ENCODE measurements at regions not wholly inside any gene's neighbourhood (a gene's known extent, or its start where the extent isn't known, plus 50 kb on each side); places are given as distances from the start of the nearest gene placed in this dataset.

- ATAC-seq, result no peak
- 71 to 77% methylated on average over 2 of the region's 2 CpGs for WGBS, 2 donors
- intact Hi-C loops (cut with DNase I), result loop anchor here in 1 of 10 donors (10.0 kb wide), 1 partner anchor 1474 kb away; no protein-coding TSS in a partner anchor
Measured at GRCh38 chr1:14148526-14148925, 448.5 kb downstream of the PRDM2 start.

DNA sequence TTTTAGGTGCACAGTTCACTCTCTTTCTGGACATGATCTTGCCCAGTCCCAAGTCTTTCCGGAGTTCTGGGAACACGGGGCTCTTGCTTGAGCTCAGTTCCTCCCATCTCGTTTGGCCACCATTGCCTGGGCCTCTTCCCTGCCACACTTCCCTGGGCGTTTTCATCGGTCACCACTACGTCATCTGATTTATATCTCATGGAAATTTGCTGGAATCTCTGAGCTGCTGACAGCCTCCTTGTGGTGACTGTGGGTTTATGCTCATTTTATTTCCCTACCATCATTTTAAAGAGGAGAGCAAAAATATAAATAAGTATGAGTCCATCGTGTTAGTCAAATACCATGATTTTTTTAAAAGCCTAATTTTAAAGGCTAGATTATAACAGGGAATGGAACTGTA lies 449.1 kb upstream of the KAZN start:
- H3K4me1 ChIP-seq, result no peaks in the 10 kb centered on the region
- intact Hi-C loops (cut with DNase I), result loop anchor here in 1 of 10 donors (10.0 kb wide), 1 partner anchor 1475 kb away; no protein-coding TSS in a partner anchor
- 70 to 77% methylated on average over 7 of the region's 7 CpGs for WGBS, 2 donors
- no peak overlapping the region for H3K27ac ChIP-seq
- no peak for ATAC-seq
- no peaks in the 10 kb centered on the region for H3K36me3 ChIP-seq
- H3K9me3 ChIP-seq, result peaks cover 0 to 12% (median 0%) of the 10 kb centered on the region in 11 donors
- TF ChIP-seq, protein P1, sequence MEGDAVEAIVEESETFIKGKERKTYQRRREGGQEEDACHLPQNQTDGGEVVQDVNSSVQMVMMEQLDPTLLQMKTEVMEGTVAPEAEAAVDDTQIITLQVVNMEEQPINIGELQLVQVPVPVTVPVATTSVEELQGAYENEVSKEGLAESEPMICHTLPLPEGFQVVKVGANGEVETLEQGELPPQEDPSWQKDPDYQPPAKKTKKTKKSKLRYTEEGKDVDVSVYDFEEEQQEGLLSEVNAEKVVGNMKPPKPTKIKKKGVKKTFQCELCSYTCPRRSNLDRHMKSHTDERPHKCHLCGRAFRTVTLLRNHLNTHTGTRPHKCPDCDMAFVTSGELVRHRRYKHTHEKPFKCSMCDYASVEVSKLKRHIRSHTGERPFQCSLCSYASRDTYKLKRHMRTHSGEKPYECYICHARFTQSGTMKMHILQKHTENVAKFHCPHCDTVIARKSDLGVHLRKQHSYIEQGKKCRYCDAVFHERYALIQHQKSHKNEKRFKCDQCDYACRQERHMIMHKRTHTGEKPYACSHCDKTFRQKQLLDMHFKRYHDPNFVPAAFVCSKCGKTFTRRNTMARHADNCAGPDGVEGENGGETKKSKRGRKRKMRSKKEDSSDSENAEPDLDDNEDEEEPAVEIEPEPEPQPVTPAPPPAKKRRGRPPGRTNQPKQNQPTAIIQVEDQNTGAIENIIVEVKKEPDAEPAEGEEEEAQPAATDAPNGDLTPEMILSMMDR (IDR thresholded peaks at IDR 0.05), result no peak
- DNase-seq, result no peak
- H3K4me3 ChIP-seq, result no peak overlapping the region
- no peaks in the 10 kb centered on the region for H3K27me3 ChIP-seq

More at GRCh38 chr1:14148526-14148925, 448.5 kb downstream of the PRDM2 start:
- DNase-seq, result no peak
- Histone ChIP-seq H3K27me3 (no peaks in the 10 kb centered on the region), H3K27ac (no peak overlapping the region), H3K36me3 (no peaks in the 10 kb centered on the region), H3K4me1 (no peaks in the 10 kb centered on the region), H3K4me3 (no peak overlapping the region), H3K9me3 (peaks cover 0 to 3% (median 0%) of the 10 kb centered on the region in 11 donors)
- TF ChIP-seq, protein P1 (IDR thresholded peaks at IDR 0.05), result no peak

DNA sequence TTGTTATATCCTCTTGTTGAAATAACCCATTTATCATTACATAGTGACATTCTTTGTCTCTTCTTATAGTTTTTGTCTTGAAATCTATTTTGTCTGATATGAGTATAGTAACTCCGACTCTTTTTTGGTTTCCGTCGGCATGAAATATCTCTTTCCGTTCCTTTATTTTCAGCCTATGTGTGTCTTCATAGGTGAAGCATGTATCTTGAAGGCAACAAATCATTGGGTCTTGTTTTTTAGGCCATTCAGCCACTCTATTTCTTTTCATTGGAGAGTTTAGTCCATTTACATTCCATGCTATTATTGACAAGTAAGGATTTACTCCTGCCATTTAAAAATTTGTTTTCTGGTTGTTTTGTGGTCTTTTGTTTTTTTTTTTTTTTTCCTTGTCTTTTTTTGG lies 441.9 kb upstream of the KAZN start:
- H3K27me3 ChIP-seq, result no peaks in the 10 kb centered on the region
- 95 to 97% methylated on average over 4 of the region's 4 CpGs for WGBS, 2 donors
- intact Hi-C loops (cut with DNase I), result no loop called here
- no peaks in the 10 kb centered on the region for H3K36me3 ChIP-seq
- DNase-seq (no peak), ATAC-seq (no peak)
- no peak overlapping the region for H3K4me3 ChIP-seq
- H3K27ac ChIP-seq, result no peak overlapping the region
- TF ChIP-seq, protein P1 (IDR thresholded peaks at IDR 0.05), result no peak
- peaks cover 0 to 45% (median 6%) of the 10 kb centered on the region in 11 donors for H3K9me3 ChIP-seq
- H3K4me1 ChIP-seq, result peaks cover 0 to 7% (median 0%) of the 10 kb centered on the region in 9 donors

DNA sequence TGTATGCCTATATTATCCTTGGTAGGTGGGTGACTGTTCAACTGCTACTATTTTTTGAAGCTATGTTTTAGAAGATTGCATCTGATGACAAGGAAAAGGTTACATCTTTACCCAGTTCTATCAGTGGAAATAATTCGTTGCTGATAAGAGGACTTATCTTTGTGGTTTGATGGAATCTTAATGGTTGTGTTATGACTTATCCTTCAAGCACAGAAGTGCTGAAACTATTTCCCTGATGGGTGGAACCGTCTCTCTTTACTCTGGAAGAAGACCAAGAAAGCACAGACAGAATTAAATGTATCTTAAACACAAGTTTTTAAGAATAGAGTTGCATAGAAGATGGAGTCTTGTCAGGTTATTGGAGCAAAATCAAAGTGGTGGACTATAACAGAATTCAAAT lies 437.7 kb upstream of the KAZN start:
- TF ChIP-seq, protein P1 (IDR thresholded peaks at IDR 0.05), result no peak
- ATAC-seq (no peak), DNase-seq (no peak)
- H3K27ac ChIP-seq, result no peak overlapping the region
- intact Hi-C loops (cut with DNase I), result no loop called here
- peaks cover 0 to 7% (median 0%) of the 10 kb centered on the region in 9 donors for H3K4me1 ChIP-seq
- 24 to 27% methylated on average over 2 of the region's 2 CpGs for WGBS, 2 donors
- H3K4me3 ChIP-seq, result no peak overlapping the region
- peaks cover 0 to 56% (median 16%) of the 10 kb centered on the region in 11 donors for H3K9me3 ChIP-seq
- H3K36me3 ChIP-seq, result no peaks in the 10 kb centered on the region
- H3K27me3 ChIP-seq, result no peaks in the 10 kb centered on the region

All from heart right ventricle (tissue), 16 donors.